Keratinocyte (primary cell): ENCODE measurements at regions not wholly inside any gene's neighbourhood (a gene's known extent, or its start where the extent isn't known, plus 50 kb on each side); places are given as distances from the start of the nearest gene placed in this dataset.

Experiments
- CTCF ChIP-seq, 3 experiments: IDR thresholded peaks in 1 of 3; conservative IDR thresholded peaks in 1 of 3; optimal IDR thresholded peaks in 1 of 3; 2 replicates in 2 of 3; 3 replicates in 1 of 3; pipeline versions ENCODE3 to v1.5.1; 2011; ENCODE audit warnings: low read length in 3 of 3, mild to moderate bottlenecking in 3 of 3, moderate library complexity in 2 of 3, control low read depth in 1 of 3, inconsistent platforms in 1 of 3; ENCODE audit not compliant: insufficient read depth in 2 of 3; ENCODE audit errors: extremely low read depth in 1 of 3
- EZH2 ChIP-seq: IDR thresholded peaks from one replicate; pipeline ENCODE4 v1.6.1; 2012; ENCODE audit warnings: inconsistent platforms, mild to moderate bottlenecking, low read length, moderate library complexity

GRCh38 chr9:82134010-82134409 is 145.4 kb downstream of the SPATA31D1 start:
- TF ChIP-seq EZH2 (no peak), CTCF (optimal IDR thresholded peaks at IDR 0.05 in 1 of 3, IDR thresholded peaks at IDR 0.05 in 1 of 3, conservative IDR thresholded peaks at IDR 0.05 in 1 of 3; ENCODE audit: extremely low read depth in 1 of 3, insufficient read depth in 2 of 3, low read length in 3 of 3) (no peak)
